HL-60/S4 (cell line): ENCODE measurements at regions not wholly inside any gene's neighbourhood (a gene's known extent, or its start where the extent isn't known, plus 50 kb on each side); places are given as distances from the start of the nearest gene placed in this dataset.

Source experiments
- in situ Hi-C: fragments of 300-500 bp; cut with MboI; formaldehyde crosslinking; loops from 2 replicates; pipeline ENCODE4 v1.14.3; 2022; ENCODE audit warnings: low sequenced_read_pairs

GRCh38 chr20:1721687-1722512, 64.3 kb upstream of the SIRPG start:
- in situ Hi-C loops: no loop called here

- in situ Hi-C loops: no loop called here
Measured at GRCh38 chr20:1720845-1721475, 63.4 kb upstream of the SIRPG start.

- in situ Hi-C loops: no loop called here
Measured at GRCh38 chr20:1720226-1720625, 62.6 kb upstream of the SIRPG start.

GRCh38 chr20:1718604-1719384, 61.2 kb upstream of the SIRPG start:
- in situ Hi-C loops: no loop called here

- in situ Hi-C loops: no loop called here
Measured at GRCh38 chr20:1712634-1713624, 55.4 kb upstream of the SIRPG start.

GRCh38 chr20:1711826-1712601, 54.4 kb upstream of the SIRPG start:
- in situ Hi-C loops: no loop called here

- in situ Hi-C loops: no loop called here
Measured at GRCh38 chr20:1711266-1711665, 53.7 kb upstream of the SIRPG start.

- in situ Hi-C loops: no loop called here
Measured at GRCh38 chr20:1710484-1710883, 52.9 kb upstream of the SIRPG start.

GRCh38 chr20:1707588-1708449, 50.2 kb upstream of the SIRPG start:
- in situ Hi-C loops: no loop called here
